BJ (cell line): ENCODE measurements at regions not wholly inside any gene's neighbourhood (a gene's known extent, or its start where the extent isn't known, plus 50 kb on each side); places are given as distances from the start of the nearest gene placed in this dataset.

Source experiments
- CTCF ChIA-PET: fragments of 350-600 bp; formaldehyde crosslinking; extraction: SDS; loops from one replicate; lab custom pipeline; 2021; ENCODE audit warnings: antibody characterized with exemption, inconsistent platforms; lab: Yijun Ruan, JAX
- POLR2A ChIA-PET: fragments of 300-600 bp; sonication (Branson Sonifier 250); formaldehyde crosslinking; extraction: SDS; loops from one replicate; lab custom pipeline; 2021; ENCODE audit warnings: antibody characterized with exemption; lab: Charles Lee
- DNase-seq: peaks from one replicate; pipeline ENCODE4 v3.0.0-alpha.2; 2011; ENCODE audit warnings: low read depth
- H3K27me3 ChIP-seq: 2 replicates; pipeline ENCODE4 v1.6.0; 2011; ENCODE audit warnings: low read length; ENCODE audit not compliant: control insufficient read depth, insufficient read depth
- H3K36me3 ChIP-seq: 2 replicates; pipeline ENCODE4 v1.5.1; 2011; ENCODE audit warnings: low read length; ENCODE audit not compliant: control insufficient read depth, insufficient read depth
- H3K4me3 ChIP-seq: 2 replicates; pipeline ENCODE4 v1.5.1; 2011; ENCODE audit warnings: low read depth, mild to moderate bottlenecking, control low read depth, low read length
- CTCF ChIP-seq: IDR thresholded peaks from 2 replicates; pipeline ENCODE4 v1.5.1; 2011; ENCODE audit warnings: low read depth, mild to moderate bottlenecking, control low read depth, inconsistent platforms, low read length, moderate library complexity; ENCODE audit not compliant: insufficient read depth

GRCh38 chr7:145919712-145920111 is 196.9 kb upstream of the CNTNAP2 start:
- CTCF ChIA-PET, result no interaction called here
- POLR2A ChIA-PET, result no interaction called here
- Histone ChIP-seq H3K27me3 (no peaks in the 10 kb centered on the region), H3K4me3 (no peak overlapping the region), H3K36me3 (no peaks in the 10 kb centered on the region)
- no peak for DNase-seq
- no peak for TF ChIP-seq CTCF

GRCh38 chr7:145916776-145917175 is 199.8 kb upstream of the CNTNAP2 start:
- no peak for DNase-seq
- CTCF ChIA-PET, result interaction anchor here (0.6 kb wide), 1 partner anchor 1294 kb away, joined by 3 read pairs; no protein-coding TSS in a partner anchor
- TF ChIP-seq CTCF, result no peak

GRCh38 chr7:145915679-145916078 is 200.9 kb upstream of the CNTNAP2 start:
- ChIA-PET CTCF (no interaction called here), POLR2A (no interaction called here)
- no peak for DNase-seq

More at GRCh38 chr7:145916776-145917175, 199.8 kb upstream of the CNTNAP2 start:
- Histone ChIP-seq H3K4me3 (no peak overlapping the region), H3K27me3 (no peaks in the 10 kb centered on the region), H3K36me3 (no peaks in the 10 kb centered on the region)
- POLR2A ChIA-PET, result no interaction called here

GRCh38 chr7:145909991-145910513 is 206.5 kb upstream of the CNTNAP2 start:
- ChIA-PET CTCF (no interaction called here), POLR2A (no interaction called here)
- TF ChIP-seq CTCF, result no peak
- DNase-seq, result no peak
- H3K27me3 ChIP-seq, result no peaks in the 10 kb centered on the region
- no peak overlapping the region for H3K4me3 ChIP-seq
- no peaks in the 10 kb centered on the region for H3K36me3 ChIP-seq

More at GRCh38 chr7:145915679-145916078, 200.9 kb upstream of the CNTNAP2 start:
- Histone ChIP-seq H3K36me3 (no peaks in the 10 kb centered on the region), H3K4me3 (no peak overlapping the region), H3K27me3 (no peaks in the 10 kb centered on the region)
- no peak for TF ChIP-seq CTCF

- Histone ChIP-seq H3K36me3 (no peaks in the 10 kb centered on the region), H3K4me3 (no peak overlapping the region), H3K27me3 (no peaks in the 10 kb centered on the region)
- ChIA-PET POLR2A (no interaction called here), CTCF (no interaction called here)
- DNase-seq, result no peak
- TF ChIP-seq CTCF, result no peak
Observed at GRCh38 chr7:145903658-145904057, 212.9 kb upstream of the CNTNAP2 start.
